HCT116 (cell line): ENCODE measurements at regions not wholly inside any gene's neighbourhood (a gene's known extent, or its start where the extent isn't known, plus 50 kb on each side); places are given as distances from the start of the nearest gene placed in this dataset.

Experiments
- ATAC-seq: fragments of 200-7000 bp; cut with Tn5 transposase; 2 replicates; pipeline ENCODE4 v1.9.1; 2020; ENCODE audit warnings: mild to moderate bottlenecking, moderate library complexity
- BruUV-seq: library from RNA; stranded (reverse); fragments of 400-500 nt; replicated peaks from 2 replicates; lab custom pipeline; 2021; lab: Mats Ljungman, UMichigan
- CTCF ChIA-PET: fragments of 300-600 bp; sonication (Branson Sonifier 250); formaldehyde crosslinking; loops from one replicate; lab custom pipeline; 2021; ENCODE audit warnings: antibody characterized with exemption; lab: Charles Lee
- POLR2A ChIA-PET: fragments of 300-600, 350-600 bp; sonication (Branson Sonifier 250); formaldehyde crosslinking; loops from one replicate; lab custom pipeline; 2021; ENCODE audit warnings: antibody characterized with exemption; lab: Charles Lee
- RAD21 ChIA-PET, 2 experiments: fragments of 300-600 bp; sonication (Branson Sonifier 250); formaldehyde crosslinking; loops; one replicate each; lab custom pipeline; 2023; ENCODE audit warnings: low total read pairs in 2 of 2; ENCODE audit not compliant: uncharacterized antibody in 2 of 2, unreplicated experiment in 2 of 2, low non-redundant PET in 1 of 2; lab: Charles Lee
- DNase-seq: peaks from one replicate; pipeline ENCODE4 v3.0.0-alpha.2; 2010; ENCODE audit warnings: low read depth, low spot score
- H2AFZ ChIP-seq: fragments of 200-600 bp; shearing (Covaris generic), sonication (generic); 2 replicates; pipeline ENCODE4 v1.6.1; 2017; ENCODE audit warnings: low read depth, mixed run types, mixed read lengths, antibody characterized with exemption, low read length; ENCODE audit not compliant: poor library complexity, severe bottlenecking
- H3K27ac ChIP-seq: 2 replicates; pipeline ENCODE4 v1.5.1; 2012; ENCODE audit warnings: low read depth, low read length
- H3K27me3 ChIP-seq: fragments of 200-600 bp; sonication (generic); 2 replicates; pipeline ENCODE4 v1.6.1; 2016; ENCODE audit warnings: mixed run types, low read length, mixed read lengths; ENCODE audit not compliant: insufficient read depth
- H3K36me3 ChIP-seq, 2 experiments: fragments of 200-500 bp in 1 of 2; fragments of 200-600 bp in 1 of 2; sonication (Bioruptor generic) in 1 of 2; sonication (generic) in 1 of 2; 2 replicates each; pipeline versions ENCODE4 v1.5.1 to v1.6.1; 2014 to 2016; ENCODE audit warnings: low read length in 2 of 2, inconsistent platforms in 1 of 2, mixed read lengths in 1 of 2, mixed run types in 1 of 2; ENCODE audit not compliant: insufficient read depth in 2 of 2, control insufficient read depth in 1 of 2
- H3K4me1 ChIP-seq, 2 experiments: fragments of 200-600 bp in 1 of 2; sonication (generic) in 1 of 2; 2 replicates each; pipeline versions ENCODE4 v1.5.1 to v1.6.1; 2012 to 2017; ENCODE audit warnings: low read length in 2 of 2, inconsistent platforms in 1 of 2, mild to moderate bottlenecking in 1 of 2, mixed read lengths in 1 of 2, mixed run types in 1 of 2, moderate library complexity in 1 of 2; ENCODE audit not compliant: insufficient read depth in 2 of 2, control insufficient read depth in 1 of 2
- H3K4me2 ChIP-seq: fragments of 200-600 bp; sonication (generic); 2 replicates; pipeline ENCODE4 v1.6.1; 2017; ENCODE audit warnings: mixed run types, low read length, mixed read lengths
- H3K4me3 ChIP-seq, 2 experiments: fragments of 200-600 bp in 1 of 2; sonication (generic) in 1 of 2; replicated peaks in 1 of 2; 2 replicates each; pipeline ENCODE4 v1.5.1; 2011 to 2016; ENCODE audit warnings: low read length in 2 of 2, control low read depth in 1 of 2, low read depth in 1 of 2, mild to moderate bottlenecking in 1 of 2, mixed read lengths in 1 of 2, mixed run types in 1 of 2
- H3K79me2 ChIP-seq: fragments of 200-600 bp; sonication (generic); 2 replicates; pipeline ENCODE4 v1.6.1; 2017; ENCODE audit warnings: mild to moderate bottlenecking, mixed run types, low read length, moderate library complexity, mixed read lengths; ENCODE audit not compliant: insufficient read depth
- H3K9ac ChIP-seq: fragments of 200-600 bp; sonication (generic); 2 replicates; pipeline ENCODE4 v1.6.1; 2016; ENCODE audit warnings: low read length, mixed read lengths
- H3K9me2 ChIP-seq: fragments of 200-600 bp; sonication (generic), shearing (Covaris generic); 2 replicates; pipeline ENCODE4 v1.6.1; 2017; ENCODE audit warnings: mixed run types, mild to moderate bottlenecking, moderate library complexity; ENCODE audit not compliant: insufficient read depth
- H3K9me3 ChIP-seq, 2 experiments: fragments of 200-500 bp in 1 of 2; fragments of 200-600 bp in 1 of 2; sonication (Bioruptor generic) in 1 of 2; sonication (generic) in 1 of 2; 2 replicates each; pipeline ENCODE4 v1.6.1; 2014 to 2017; ENCODE audit warnings: low read length in 2 of 2, mixed read lengths in 2 of 2, inconsistent platforms in 1 of 2, low read depth in 1 of 2, mild to moderate bottlenecking in 1 of 2, mixed run types in 1 of 2, moderate library complexity in 1 of 2; ENCODE audit not compliant: control insufficient read depth in 1 of 2, insufficient read depth in 1 of 2
- H4K20me1 ChIP-seq: fragments of 200-600 bp; sonication (generic), shearing (Covaris generic); 2 replicates; pipeline ENCODE4 v1.6.1; 2017; ENCODE audit warnings: mixed run types, mild to moderate bottlenecking, moderate library complexity; ENCODE audit not compliant: insufficient read depth
- CEBPB ChIP-seq: IDR thresholded peaks from 2 replicates; pipeline ENCODE4 v1.6.1; 2012; ENCODE audit warnings: low read depth
- ELF1 ChIP-seq: IDR thresholded peaks from 2 replicates; pipeline ENCODE4 v1.6.1; 2012; ENCODE audit warnings: low read depth, borderline replicate concordance
- FOSL1 ChIP-seq: IDR thresholded peaks from 2 replicates; pipeline ENCODE4 v1.6.1; 2012; ENCODE audit warnings: low read depth
- POLR2AphosphoS5 ChIP-seq: IDR thresholded peaks from 2 replicates; pipeline ENCODE4 v1.6.1; 2011; ENCODE audit warnings: mild to moderate bottlenecking, low read depth, low read length, moderate library complexity
- RAD21 ChIP-seq: IDR thresholded peaks from 2 replicates; pipeline ENCODE4 v1.6.1; 2012; ENCODE audit warnings: low read depth, mild to moderate bottlenecking
- SIN3A ChIP-seq: IDR thresholded peaks from 2 replicates; pipeline ENCODE4 v1.6.1; 2012; ENCODE audit warnings: low read depth
- SP1 ChIP-seq: IDR thresholded peaks from 2 replicates; pipeline ENCODE4 v1.6.1; 2012; ENCODE audit warnings: low read depth
- SRF ChIP-seq: IDR thresholded peaks from 2 replicates; pipeline ENCODE4 v1.6.1; 2012; ENCODE audit warnings: low read depth
- ZFX ChIP-seq: fragments of 450-650 bp; IDR thresholded peaks from 2 replicates; pipeline ENCODE4 v1.6.1; 2017
- intact Hi-C: fragments of 100-400 bp; cut with micrococcal nuclease; formaldehyde crosslinking; loops from 2 replicates; pipeline ENCODE4 v1.10.0; 2022
- TF ChIP-seq, protein P1 (sequence below), 3 experiments: fragments of 200-600 bp in 1 of 3; sonication (generic) in 1 of 3; IDR thresholded peaks in 2 of 3; conservative IDR thresholded peaks in 1 of 3; 2 replicates each; pipeline ENCODE4 v1.5.1; 2012 to 2017; ENCODE audit warnings: low read depth in 2 of 3, low read length in 2 of 3, antibody characterized with exemption in 1 of 3, borderline replicate concordance in 1 of 3, control low read depth in 1 of 3, mild to moderate bottlenecking in 1 of 3, mixed read lengths in 1 of 3, mixed run types in 1 of 3, moderate library complexity in 1 of 3; ENCODE audit not compliant: insufficient read depth in 1 of 3
- TF ChIP-seq, protein P2 (sequence below): IDR thresholded peaks from 2 replicates; pipeline ENCODE4 v1.6.1; 2012
- TF ChIP-seq, protein P3 (sequence below): IDR thresholded peaks from 2 replicates; pipeline ENCODE4 v1.6.1; 2012; ENCODE audit warnings: low read depth

DNA sequence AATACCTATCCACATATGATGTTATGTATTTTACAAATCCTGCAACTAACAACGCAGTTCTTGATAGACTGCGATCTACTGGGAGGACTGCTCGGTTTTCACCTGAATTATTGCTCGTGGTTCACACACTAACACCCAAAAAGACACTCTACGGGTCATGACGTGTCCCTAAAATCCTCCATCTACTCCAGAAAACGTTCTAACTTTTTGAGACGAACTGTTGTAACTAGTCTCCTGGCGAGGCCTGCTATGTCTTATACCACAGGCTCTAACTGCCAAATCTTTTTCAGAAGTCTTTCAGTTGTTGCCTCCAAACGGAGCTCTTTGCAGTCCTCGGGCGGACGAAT, 108.2 kb downstream of the KCNRG start:
- no peaks in the 10 kb centered on the region for H3K9me2 ChIP-seq
- H3K4me1 ChIP-seq, result peaks cover 17 to 34% of the 10 kb centered on the region in 2 experiments
- RAD21 ChIA-PET, result interaction anchor here in 1 of 2 experiments (0.6 kb wide), 1 partner anchor 127 kb away, joined by 3 read pairs; the partner anchor contains the start of gene TRIM13
- H2AFZ ChIP-seq, result no peak overlapping the region
- CTCF ChIA-PET, result no interaction called here
- intact Hi-C loops, result loop anchor here (10.0 kb wide), 1 partner anchor 129 kb away; the partner anchor contains the start of gene TRIM13
- peaks cover 13% of the 10 kb centered on the region for H3K79me2 ChIP-seq
- TSS peak; percentile 77 for BruUV-seq
- no peak for ATAC-seq
- H3K4me2 ChIP-seq, result peak overlapping the region; percentile 80
- peak overlapping the region; percentile 99 for H3K27ac ChIP-seq
- POLR2A ChIA-PET, result no interaction called here
- peak overlapping the region; percentile 52 to 76 for H3K4me3 ChIP-seq
- peak overlapping the region; percentile 80 for H3K9ac ChIP-seq
- H4K20me1 ChIP-seq, result no peaks in the 10 kb centered on the region
- H3K9me3 ChIP-seq, result no peaks in the 10 kb centered on the region
- DNase-seq, result no peak
- no peaks in the 10 kb centered on the region for H3K27me3 ChIP-seq
- H3K36me3 ChIP-seq, result no peaks in the 10 kb centered on the region
- TF ChIP-seq POLR2AphosphoS5, result no peak
- TF ChIP-seq SRF, result no peak
- TF ChIP-seq SP1, result no peak
- TF ChIP-seq ZFX, result no peak
- TF ChIP-seq ELF1, result no peak
- TF ChIP-seq SIN3A, result no peak
- TF ChIP-seq FOSL1, result no peak
- no peak for TF ChIP-seq RAD21
- TF ChIP-seq, protein P1, sequence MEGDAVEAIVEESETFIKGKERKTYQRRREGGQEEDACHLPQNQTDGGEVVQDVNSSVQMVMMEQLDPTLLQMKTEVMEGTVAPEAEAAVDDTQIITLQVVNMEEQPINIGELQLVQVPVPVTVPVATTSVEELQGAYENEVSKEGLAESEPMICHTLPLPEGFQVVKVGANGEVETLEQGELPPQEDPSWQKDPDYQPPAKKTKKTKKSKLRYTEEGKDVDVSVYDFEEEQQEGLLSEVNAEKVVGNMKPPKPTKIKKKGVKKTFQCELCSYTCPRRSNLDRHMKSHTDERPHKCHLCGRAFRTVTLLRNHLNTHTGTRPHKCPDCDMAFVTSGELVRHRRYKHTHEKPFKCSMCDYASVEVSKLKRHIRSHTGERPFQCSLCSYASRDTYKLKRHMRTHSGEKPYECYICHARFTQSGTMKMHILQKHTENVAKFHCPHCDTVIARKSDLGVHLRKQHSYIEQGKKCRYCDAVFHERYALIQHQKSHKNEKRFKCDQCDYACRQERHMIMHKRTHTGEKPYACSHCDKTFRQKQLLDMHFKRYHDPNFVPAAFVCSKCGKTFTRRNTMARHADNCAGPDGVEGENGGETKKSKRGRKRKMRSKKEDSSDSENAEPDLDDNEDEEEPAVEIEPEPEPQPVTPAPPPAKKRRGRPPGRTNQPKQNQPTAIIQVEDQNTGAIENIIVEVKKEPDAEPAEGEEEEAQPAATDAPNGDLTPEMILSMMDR (IDR thresholded peaks at IDR 0.05 in 2 of 3, conservative IDR thresholded peaks at IDR 0.05 in 1 of 3; ENCODE audit: borderline replicate concordance in 1 of 3, insufficient read depth in 1 of 3, low read depth in 2 of 3, low read length in 2 of 3), result no peak
- no peak for TF ChIP-seq CEBPB
- TF ChIP-seq, protein P2, sequence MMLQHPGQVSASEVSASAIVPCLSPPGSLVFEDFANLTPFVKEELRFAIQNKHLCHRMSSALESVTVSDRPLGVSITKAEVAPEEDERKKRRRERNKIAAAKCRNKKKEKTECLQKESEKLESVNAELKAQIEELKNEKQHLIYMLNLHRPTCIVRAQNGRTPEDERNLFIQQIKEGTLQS, result no peak
- TF ChIP-seq, protein P3, sequence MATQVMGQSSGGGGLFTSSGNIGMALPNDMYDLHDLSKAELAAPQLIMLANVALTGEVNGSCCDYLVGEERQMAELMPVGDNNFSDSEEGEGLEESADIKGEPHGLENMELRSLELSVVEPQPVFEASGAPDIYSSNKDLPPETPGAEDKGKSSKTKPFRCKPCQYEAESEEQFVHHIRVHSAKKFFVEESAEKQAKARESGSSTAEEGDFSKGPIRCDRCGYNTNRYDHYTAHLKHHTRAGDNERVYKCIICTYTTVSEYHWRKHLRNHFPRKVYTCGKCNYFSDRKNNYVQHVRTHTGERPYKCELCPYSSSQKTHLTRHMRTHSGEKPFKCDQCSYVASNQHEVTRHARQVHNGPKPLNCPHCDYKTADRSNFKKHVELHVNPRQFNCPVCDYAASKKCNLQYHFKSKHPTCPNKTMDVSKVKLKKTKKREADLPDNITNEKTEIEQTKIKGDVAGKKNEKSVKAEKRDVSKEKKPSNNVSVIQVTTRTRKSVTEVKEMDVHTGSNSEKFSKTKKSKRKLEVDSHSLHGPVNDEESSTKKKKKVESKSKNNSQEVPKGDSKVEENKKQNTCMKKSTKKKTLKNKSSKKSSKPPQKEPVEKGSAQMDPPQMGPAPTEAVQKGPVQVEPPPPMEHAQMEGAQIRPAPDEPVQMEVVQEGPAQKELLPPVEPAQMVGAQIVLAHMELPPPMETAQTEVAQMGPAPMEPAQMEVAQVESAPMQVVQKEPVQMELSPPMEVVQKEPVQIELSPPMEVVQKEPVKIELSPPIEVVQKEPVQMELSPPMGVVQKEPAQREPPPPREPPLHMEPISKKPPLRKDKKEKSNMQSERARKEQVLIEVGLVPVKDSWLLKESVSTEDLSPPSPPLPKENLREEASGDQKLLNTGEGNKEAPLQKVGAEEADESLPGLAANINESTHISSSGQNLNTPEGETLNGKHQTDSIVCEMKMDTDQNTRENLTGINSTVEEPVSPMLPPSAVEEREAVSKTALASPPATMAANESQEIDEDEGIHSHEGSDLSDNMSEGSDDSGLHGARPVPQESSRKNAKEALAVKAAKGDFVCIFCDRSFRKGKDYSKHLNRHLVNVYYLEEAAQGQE, result no peak
